Erythroblast (primary cell): ENCODE measurements at regions not wholly inside any gene's neighbourhood (a gene's known extent, or its start where the extent isn't known, plus 50 kb on each side); places are given as distances from the start of the nearest gene placed in this dataset.

Experiments
- GATA1 ChIP-seq: IDR thresholded peaks from 2 replicates; pipeline ENCODE4 v1.6.1; 2011; ENCODE audit warnings: low read depth, mild to moderate bottlenecking, control low read depth, low read length, moderate library complexity
- POLR2A ChIP-seq: IDR thresholded peaks from 2 replicates; pipeline ENCODE4 v1.6.1; 2011; ENCODE audit warnings: mild to moderate bottlenecking, low read length

DNA sequence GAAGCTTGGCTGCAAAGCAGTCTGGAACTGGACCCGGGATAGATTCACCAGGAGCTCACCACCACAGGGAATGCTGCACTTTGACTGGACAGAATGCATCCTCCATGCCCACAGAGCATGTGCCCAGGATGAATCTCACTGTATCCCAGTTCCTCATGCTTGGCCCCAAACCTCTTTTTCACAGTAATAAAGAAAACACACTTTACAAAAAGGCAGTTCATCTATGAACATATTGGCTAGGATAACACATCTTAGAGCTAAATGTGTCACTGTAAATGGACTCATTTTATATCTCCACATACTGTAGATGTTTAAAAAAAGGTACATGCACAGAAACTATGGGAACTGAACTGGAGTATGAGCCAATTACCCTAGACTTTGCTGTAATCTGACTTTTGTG is 266.9 kb downstream of the TOX3 start:
- TF ChIP-seq POLR2A (no peak), GATA1 (no peak)
